WTC11 (cell line): ENCODE measurements at regions not wholly inside any gene's neighbourhood (a gene's known extent, or its start where the extent isn't known, plus 50 kb on each side); places are given as distances from the start of the nearest gene placed in this dataset.

Experiments
- ATAC-seq: fragments of 200-7000 bp; cut with Tn5 transposase; 2 replicates; pipeline ENCODE4 v1.10.0; 2021; ENCODE audit warnings: mild to moderate bottlenecking, moderate library complexity
- CTCF ChIA-PET: fragments of 300-600 bp; sonication (Branson Sonifier 250); formaldehyde crosslinking; loops from one replicate; lab custom pipeline; 2021; ENCODE audit warnings: antibody characterized with exemption; lab: Charles Lee
- POLR2A ChIA-PET: fragments of 350-600 bp; sonication (Branson Sonifier 250); formaldehyde crosslinking; loops from one replicate; lab custom pipeline; 2021; ENCODE audit warnings: antibody characterized with exemption; lab: Charles Lee
- DNase-seq: peaks from one replicate; pipeline ENCODE4 v3.0.0; 2021; ENCODE audit warnings: low spot score
- H3K27ac Mint-ChIP-seq: 2 replicates; pipeline ENCODE4 v1.8.0; 2021; ENCODE audit warnings: mixed read lengths
- H3K27me3 Mint-ChIP-seq: 2 replicates; pipeline ENCODE4 v1.8.0; 2021; ENCODE audit warnings: low read depth, mild to moderate bottlenecking, moderate library complexity, mixed read lengths
- H3K36me3 Mint-ChIP-seq: 2 replicates; pipeline ENCODE4 v1.8.0; 2021; ENCODE audit warnings: mixed read lengths
- H3K4me1 Mint-ChIP-seq: 2 replicates; pipeline ENCODE4 v1.8.0; 2022; ENCODE audit warnings: mixed read lengths
- H3K4me3 Mint-ChIP-seq: 2 replicates; pipeline ENCODE4 v1.8.0; 2021; ENCODE audit warnings: mild to moderate bottlenecking, moderate library complexity, mixed read lengths
- H3K9me3 Mint-ChIP-seq: 2 replicates; pipeline ENCODE4 v1.8.0; 2021; ENCODE audit warnings: mixed read lengths
- ATF1 ChIP-seq: sonication (generic); formaldehyde crosslinking; IDR thresholded peaks from 2 replicates; pipeline ENCODE4 v1.8.1; 2023; ENCODE audit warnings: mild to moderate bottlenecking, moderate library complexity, missing genetic modification reagents
- FOXP1 ChIP-seq: sonication (generic); formaldehyde crosslinking; IDR thresholded peaks from 2 replicates; pipeline ENCODE4 v1.8.0; 2022; ENCODE audit warnings: missing genetic modification reagents, mild to moderate bottlenecking, moderate library complexity, borderline replicate concordance
- JUN ChIP-seq: sonication (generic); formaldehyde crosslinking; IDR thresholded peaks from 2 replicates; pipeline ENCODE4 v1.8.0; 2023; ENCODE audit warnings: mild to moderate bottlenecking, missing genetic modification reagents
- MXD4 ChIP-seq: fragments of 250-450 bp; sonication (Bioruptor Pico); IDR thresholded peaks from 2 replicates; pipeline ENCODE4 v1.8.0; 2021; ENCODE audit warnings: mild to moderate bottlenecking, moderate library complexity, borderline replicate concordance
- NFYB ChIP-seq: sonication (generic); formaldehyde crosslinking; conservative IDR thresholded peaks from 2 replicates; pipeline ENCODE4 v1.8.0; 2022; ENCODE audit warnings: low read depth, missing genetic modification reagents
- NR1H2 ChIP-seq: sonication (generic); formaldehyde crosslinking; IDR thresholded peaks from 2 replicates; pipeline ENCODE4 v1.9.0; 2021; ENCODE audit warnings: mild to moderate bottlenecking, moderate library complexity, missing genetic modification reagents
- NR2C2 ChIP-seq: sonication (generic); formaldehyde crosslinking; IDR thresholded peaks from 2 replicates; pipeline ENCODE4 v1.8.0; 2022; ENCODE audit warnings: mild to moderate bottlenecking, missing genetic modification reagents
- OVOL2 ChIP-seq: fragments of 250-450 bp; sonication (Bioruptor Pico); IDR thresholded peaks from 2 replicates; pipeline ENCODE4 v1.9.0; 2021; ENCODE audit warnings: mild to moderate bottlenecking, borderline replicate concordance
- PRRX2 ChIP-seq: fragments of 250-450 bp; sonication (Bioruptor Pico); IDR thresholded peaks from 2 replicates; pipeline ENCODE4 v1.8.0; 2021; ENCODE audit warnings: mild to moderate bottlenecking
- SOX15 ChIP-seq: fragments of 250-450 bp; sonication (Bioruptor Pico); IDR thresholded peaks from 2 replicates; pipeline ENCODE4 v1.9.0; 2021; ENCODE audit warnings: mild to moderate bottlenecking
- SP1 ChIP-seq: sonication (generic); formaldehyde crosslinking; conservative IDR thresholded peaks from 2 replicates; pipeline ENCODE4 v1.8.1; 2022; ENCODE audit warnings: missing genetic modification reagents
- TEAD1 ChIP-seq: sonication (generic); formaldehyde crosslinking; IDR thresholded peaks from 2 replicates; pipeline ENCODE4 v1.8.0; 2022; ENCODE audit warnings: mild to moderate bottlenecking, missing genetic modification reagents
- TEAD4 ChIP-seq: sonication (generic); formaldehyde crosslinking; IDR thresholded peaks from 2 replicates; pipeline ENCODE4 v1.8.0; 2022; ENCODE audit warnings: mild to moderate bottlenecking, missing genetic modification reagents
- USF1 ChIP-seq: sonication (generic); formaldehyde crosslinking; IDR thresholded peaks from 2 replicates; pipeline ENCODE4 v1.8.0; 2022; ENCODE audit warnings: mild to moderate bottlenecking, missing genetic modification reagents
- ZMAT4 ChIP-seq: fragments of 250-450 bp; sonication (Bioruptor Pico); IDR thresholded peaks from 2 replicates; pipeline ENCODE4 v1.9.0; 2021; ENCODE audit warnings: mild to moderate bottlenecking
- ZNF317 ChIP-seq: sonication (generic); formaldehyde crosslinking; IDR thresholded peaks from 2 replicates; pipeline ENCODE4 v1.8.1; 2023; ENCODE audit warnings: low read depth, mild to moderate bottlenecking, moderate library complexity, missing genetic modification reagents, borderline replicate concordance
- ZNF396 ChIP-seq: fragments of 250-450 bp; sonication (Bioruptor Pico); IDR thresholded peaks from 2 replicates; pipeline ENCODE4 v1.8.0; 2021; ENCODE audit warnings: mild to moderate bottlenecking, moderate library complexity, borderline replicate concordance
- ZNF671 ChIP-seq: fragments of 250-450 bp; sonication (Bioruptor Pico); IDR thresholded peaks from 2 replicates; pipeline ENCODE4 v1.8.0; 2021; ENCODE audit warnings: mild to moderate bottlenecking
- TF ChIP-seq, protein P1 (sequence below): sonication (generic); formaldehyde crosslinking; IDR thresholded peaks from 2 replicates; pipeline ENCODE4 v1.8.0; 2022; ENCODE audit warnings: mild to moderate bottlenecking, missing genetic modification reagents
- TF ChIP-seq, protein P2 (sequence below): sonication (generic); formaldehyde crosslinking; IDR thresholded peaks from 2 replicates; pipeline ENCODE4 v1.8.1; 2023; ENCODE audit warnings: mild to moderate bottlenecking, missing genetic modification reagents, moderate library complexity
- TF ChIP-seq, protein P3 (sequence below): fragments of 250-450 bp; sonication (Bioruptor Pico); IDR thresholded peaks from 2 replicates; pipeline ENCODE4 v1.8.0; 2021; ENCODE audit warnings: mild to moderate bottlenecking
- TF ChIP-seq, protein P4 (sequence below): sonication (generic); formaldehyde crosslinking; IDR thresholded peaks from 2 replicates; pipeline ENCODE4 v1.8.1; 2023; ENCODE audit warnings: mild to moderate bottlenecking, moderate library complexity, missing genetic modification reagents
- TF ChIP-seq, protein P5 (sequence below): sonication (generic); formaldehyde crosslinking; IDR thresholded peaks from 2 replicates; pipeline ENCODE4 v1.8.1; 2022; ENCODE audit warnings: low read depth, missing genetic modification reagents, borderline replicate concordance

DNA sequence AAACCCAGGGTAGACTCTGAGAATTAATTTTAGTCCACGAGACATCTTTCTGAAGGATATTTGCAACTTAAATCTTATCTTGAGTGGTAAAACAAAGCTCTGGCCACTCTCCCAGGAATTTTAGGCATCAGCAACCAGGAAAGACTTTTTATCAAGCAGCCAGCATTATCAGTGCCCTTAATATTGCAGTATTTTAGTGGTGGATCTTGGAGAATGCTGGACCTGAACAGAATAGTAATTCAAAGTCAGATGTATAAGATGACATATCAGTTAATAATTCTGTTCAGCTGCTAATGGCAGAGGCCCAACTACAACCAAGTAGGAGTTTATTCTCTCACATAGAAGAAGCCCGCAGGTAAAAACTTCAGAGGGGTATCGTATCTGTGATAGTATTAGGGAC, 59.0 kb upstream of the CRY1 start (continued):
- TF ChIP-seq ZMAT4 (CRISPR knock-in tag) (no peak), NR1H2 (CRISPR knock-in tag) (no peak), OVOL2 (no peak), FOXP1 (no peak), ZNF396 (CRISPR knock-in tag) (no peak), NR2C2 (no peak), JUN (CRISPR knock-in tag) (no peak)
- TF ChIP-seq, protein P1, sequence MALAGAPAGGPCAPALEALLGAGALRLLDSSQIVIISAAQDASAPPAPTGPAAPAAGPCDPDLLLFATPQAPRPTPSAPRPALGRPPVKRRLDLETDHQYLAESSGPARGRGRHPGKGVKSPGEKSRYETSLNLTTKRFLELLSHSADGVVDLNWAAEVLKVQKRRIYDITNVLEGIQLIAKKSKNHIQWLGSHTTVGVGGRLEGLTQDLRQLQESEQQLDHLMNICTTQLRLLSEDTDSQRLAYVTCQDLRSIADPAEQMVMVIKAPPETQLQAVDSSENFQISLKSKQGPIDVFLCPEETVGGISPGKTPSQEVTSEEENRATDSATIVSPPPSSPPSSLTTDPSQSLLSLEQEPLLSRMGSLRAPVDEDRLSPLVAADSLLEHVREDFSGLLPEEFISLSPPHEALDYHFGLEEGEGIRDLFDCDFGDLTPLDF (CRISPR knock-in tag), result no peak

- no peak overlapping the region for H3K27ac Mint-ChIP-seq
- no peaks in the 10 kb centered on the region for H3K36me3 Mint-ChIP-seq
- peak; percentile 75 for TF ChIP-seq USF1 (CRISPR knock-in tag)
- no peak for TF ChIP-seq NR1H2 (CRISPR knock-in tag)
- TF ChIP-seq, protein P2, sequence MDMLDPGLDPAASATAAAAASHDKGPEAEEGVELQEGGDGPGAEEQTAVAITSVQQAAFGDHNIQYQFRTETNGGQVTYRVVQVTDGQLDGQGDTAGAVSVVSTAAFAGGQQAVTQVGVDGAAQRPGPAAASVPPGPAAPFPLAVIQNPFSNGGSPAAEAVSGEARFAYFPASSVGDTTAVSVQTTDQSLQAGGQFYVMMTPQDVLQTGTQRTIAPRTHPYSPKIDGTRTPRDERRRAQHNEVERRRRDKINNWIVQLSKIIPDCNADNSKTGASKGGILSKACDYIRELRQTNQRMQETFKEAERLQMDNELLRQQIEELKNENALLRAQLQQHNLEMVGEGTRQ, result peak; percentile 83
- TF ChIP-seq NFYB (CRISPR knock-in tag), result peak; percentile 54
- TF ChIP-seq NR2C2, result no peak
- no peaks in the 10 kb centered on the region for H3K4me1 Mint-ChIP-seq
- POLR2A ChIA-PET, result no interaction called here
- peaks cover 31% of the 10 kb centered on the region for H3K27me3 Mint-ChIP-seq
- H3K4me3 Mint-ChIP-seq, result no peak overlapping the region
- DNase-seq (no peak), ATAC-seq (peak; percentile 56)
- peaks cover 5% of the 10 kb centered on the region; the same call in 1 of the 2 replicates for H3K9me3 Mint-ChIP-seq
- CTCF ChIA-PET, result interaction anchor here (1.1 kb wide), 1 partner anchor 28 kb away, joined by 3 read pairs; no protein-coding TSS in a partner anchor
These were observed 66.1 kb upstream of the CRY1 start for GRCh38 chr12:107159384-107159900.

- CTCF ChIA-PET, result no interaction called here
These were observed 70.1 kb upstream of the CRY1 start for GRCh38 chr12:107163413-107163812.

DNA sequence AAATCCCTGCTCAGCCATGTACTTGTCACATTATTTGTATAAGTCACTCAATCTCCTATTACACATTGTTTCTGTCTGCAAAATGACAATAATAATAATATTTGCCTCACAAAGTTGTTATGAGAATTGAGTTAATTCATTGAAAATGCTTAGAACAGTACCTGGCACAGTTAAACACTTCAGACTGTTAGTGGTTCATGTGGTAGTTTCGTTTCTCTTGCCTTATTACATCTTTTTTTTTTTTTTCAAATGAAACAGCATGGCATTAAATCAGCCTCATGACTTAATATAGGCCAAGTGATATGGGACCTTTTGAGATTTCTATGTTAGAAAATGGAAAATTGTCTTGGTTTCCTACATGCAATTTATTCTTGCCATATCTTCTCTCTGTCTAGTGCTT, 71.0 kb upstream of the CRY1 start:
- Mint-ChIP-seq H3K36me3 (no peaks in the 10 kb centered on the region), H3K27ac (no peak overlapping the region), H3K4me3 (no peak overlapping the region), H3K4me1 (peaks cover 10% of the 10 kb centered on the region), H3K27me3 (peaks cover 23% of the 10 kb centered on the region), H3K9me3 (no peaks in the 10 kb centered on the region)
- DNase-seq, result no peak
- ChIA-PET CTCF (no interaction called here), POLR2A (no interaction called here)
- ATAC-seq, result no peak
- TF ChIP-seq TEAD4 (CRISPR knock-in tag) (no peak), ATF1 (CRISPR knock-in tag) (no peak), ZNF671 (no peak), MXD4 (CRISPR knock-in tag) (no peak), SOX15 (CRISPR knock-in tag) (no peak), ZNF317 (no peak), TEAD1 (CRISPR knock-in tag) (no peak), SP1 (CRISPR knock-in tag) (no peak), PRRX2 (CRISPR knock-in tag) (no peak)
- TF ChIP-seq, protein P3, sequence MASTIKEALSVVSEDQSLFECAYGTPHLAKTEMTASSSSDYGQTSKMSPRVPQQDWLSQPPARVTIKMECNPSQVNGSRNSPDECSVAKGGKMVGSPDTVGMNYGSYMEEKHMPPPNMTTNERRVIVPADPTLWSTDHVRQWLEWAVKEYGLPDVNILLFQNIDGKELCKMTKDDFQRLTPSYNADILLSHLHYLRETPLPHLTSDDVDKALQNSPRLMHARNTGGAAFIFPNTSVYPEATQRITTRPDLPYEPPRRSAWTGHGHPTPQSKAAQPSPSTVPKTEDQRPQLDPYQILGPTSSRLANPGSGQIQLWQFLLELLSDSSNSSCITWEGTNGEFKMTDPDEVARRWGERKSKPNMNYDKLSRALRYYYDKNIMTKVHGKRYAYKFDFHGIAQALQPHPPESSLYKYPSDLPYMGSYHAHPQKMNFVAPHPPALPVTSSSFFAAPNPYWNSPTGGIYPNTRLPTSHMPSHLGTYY (CRISPR knock-in tag), result no peak
- TF ChIP-seq, protein P4, sequence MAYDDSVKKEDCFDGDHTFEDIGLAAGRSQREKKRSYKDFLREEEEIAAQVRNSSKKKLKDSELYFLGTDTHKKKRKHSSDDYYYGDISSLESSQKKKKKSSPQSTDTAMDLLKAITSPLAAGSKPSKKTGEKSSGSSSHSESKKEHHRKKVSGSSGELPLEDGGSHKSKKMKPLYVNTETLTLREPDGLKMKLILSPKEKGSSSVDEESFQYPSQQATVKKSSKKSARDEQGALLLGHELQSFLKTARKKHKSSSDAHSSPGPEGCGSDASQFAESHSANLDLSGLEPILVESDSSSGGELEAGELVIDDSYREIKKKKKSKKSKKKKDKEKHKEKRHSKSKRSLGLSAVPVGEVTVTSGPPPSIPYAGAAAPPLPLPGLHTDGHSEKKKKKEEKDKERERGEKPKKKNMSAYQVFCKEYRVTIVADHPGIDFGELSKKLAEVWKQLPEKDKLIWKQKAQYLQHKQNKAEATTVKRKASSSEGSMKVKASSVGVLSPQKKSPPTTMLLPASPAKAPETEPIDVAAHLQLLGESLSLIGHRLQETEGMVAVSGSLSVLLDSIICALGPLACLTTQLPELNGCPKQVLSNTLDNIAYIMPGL (CRISPR knock-in tag), result no peak

More at GRCh38 chr12:107163413-107163812, 70.1 kb upstream of the CRY1 start:
- H3K4me1 Mint-ChIP-seq, result peaks cover 2% of the 10 kb centered on the region
- POLR2A ChIA-PET, result no interaction called here
- DNase-seq (no peak), ATAC-seq (no peak)
- H3K27ac Mint-ChIP-seq, result no peak overlapping the region
- no peaks in the 10 kb centered on the region for H3K36me3 Mint-ChIP-seq
- no peaks in the 10 kb centered on the region for H3K9me3 Mint-ChIP-seq
- H3K27me3 Mint-ChIP-seq, result peaks cover 24% of the 10 kb centered on the region
- TF ChIP-seq ZNF396 (CRISPR knock-in tag) (no peak), SP1 (CRISPR knock-in tag) (no peak)
- TF ChIP-seq, protein P5, sequence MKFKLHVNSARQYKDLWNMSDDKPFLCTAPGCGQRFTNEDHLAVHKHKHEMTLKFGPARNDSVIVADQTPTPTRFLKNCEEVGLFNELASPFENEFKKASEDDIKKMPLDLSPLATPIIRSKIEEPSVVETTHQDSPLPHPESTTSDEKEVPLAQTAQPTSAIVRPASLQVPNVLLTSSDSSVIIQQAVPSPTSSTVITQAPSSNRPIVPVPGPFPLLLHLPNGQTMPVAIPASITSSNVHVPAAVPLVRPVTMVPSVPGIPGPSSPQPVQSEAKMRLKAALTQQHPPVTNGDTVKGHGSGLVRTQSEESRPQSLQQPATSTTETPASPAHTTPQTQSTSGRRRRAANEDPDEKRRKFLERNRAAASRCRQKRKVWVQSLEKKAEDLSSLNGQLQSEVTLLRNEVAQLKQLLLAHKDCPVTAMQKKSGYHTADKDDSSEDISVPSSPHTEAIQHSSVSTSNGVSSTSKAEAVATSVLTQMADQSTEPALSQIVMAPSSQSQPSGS (CRISPR knock-in tag), result no peak
- H3K4me3 Mint-ChIP-seq, result no peak overlapping the region
